Stomach (tissue), 8 donors: ENCODE measurements at regions not wholly inside any gene's neighbourhood (a gene's known extent, or its start where the extent isn't known, plus 50 kb on each side); places are given as distances from the start of the nearest gene placed in this dataset.

Source experiments
- DNase-seq, 2 donors: peaks; one replicate each; pipeline versions ENCODE4 v3.0.0 to v3.0.0-alpha.2; 2013 to 2019
- H3K27ac ChIP-seq, 5 donors: fragments of 200-600 bp in 4 of 5; sonication (generic) in 4 of 5; one replicate each; pipeline ENCODE4 v1.5.1; 2013 to 2019; ENCODE audit warnings: mild to moderate bottlenecking in 1 of 5, moderate library complexity in 1 of 5
- H3K27me3 ChIP-seq, 3 donors: fragments of 200-600 bp; sonication (generic); one replicate each; pipeline ENCODE4 v1.5.1; 2017 to 2019; ENCODE audit warnings: mixed run types in 1 of 3
- H3K36me3 ChIP-seq, 4 donors: fragments of 200-600 bp; sonication (generic); 1 replicate in 3 of 4; 2 replicates in 1 of 4; pipeline ENCODE4 v1.5.1; 2016 to 2019
- H3K4me1 ChIP-seq, 4 donors: fragments of 200-600 bp; sonication (generic); one replicate each; pipeline ENCODE4 v1.5.1; 2016 to 2019
- H3K4me3 ChIP-seq, 4 donors: fragments of 200-600 bp; sonication (generic) in 3 of 4; one replicate each; pipeline ENCODE4 v1.5.1; 2016 to 2019; ENCODE audit warnings: mild to moderate bottlenecking in 1 of 4
- H3K9me3 ChIP-seq, 4 donors: fragments of 200-600 bp; sonication (generic); one replicate each; pipeline ENCODE4 v1.5.1; 2016 to 2019
- CTCF ChIP-seq, 7 experiments: fragments of 450-650 bp in 4 of 7; fragments of 200-600 bp in 3 of 7; sonication (generic) in 3 of 7; IDR thresholded peaks; one replicate each; pipeline ENCODE4 v1.5.1; 2016 to 2019; ENCODE audit warnings: antibody characterized with exemption in 7 of 7, control low read depth in 2 of 7, mild to moderate bottlenecking in 1 of 7
- EP300 ChIP-seq: sonication (generic); formaldehyde crosslinking; IDR thresholded peaks from one replicate; pipeline ENCODE4 v1.6.1; 2017; ENCODE audit warnings: antibody characterized with exemption
- POLR2A ChIP-seq, 4 donors: fragments of 450-650 bp; IDR thresholded peaks; one replicate each; pipeline ENCODE4 v1.6.1; 2016; ENCODE audit warnings: antibody characterized with exemption in 4 of 4, control low read depth in 2 of 4, mild to moderate bottlenecking in 1 of 4, moderate library complexity in 1 of 4
- POLR2AphosphoS5 ChIP-seq, 3 donors: sonication (generic); formaldehyde crosslinking; IDR thresholded peaks; one replicate each; pipeline ENCODE4 v1.6.1; 2016; ENCODE audit warnings: antibody characterized with exemption in 3 of 3
- WGBS, 5 donors: extraction: QIAGEN DNeasy Blood & Tissue Kit in 3 of 5; methylation state at CpG; one replicate each; pipeline versions ENCODE4 v1.1.5 to v1.1.7; 2013 to 2018; 5-methylcytosine and 5-hydroxymethylcytosine counted together
- intact Hi-C: fragments of 100-400 bp; cut with DNase I; formaldehyde crosslinking; loops from one replicate; pipeline ENCODE4 v1.15.1; 2023; ENCODE audit warnings: low total_unique reads
- donor health status: healthy with polysubstance abuse.
- donor health status: Bipolar disorder and iron deficiency.
- donor health status: healthy.

GRCh38 chr20:7703551-7703961, 236.7 kb downstream of the HAO1 start:
- Histone ChIP-seq H3K4me3 (no peak overlapping the region), H3K27ac (no peak overlapping the region), H3K4me1 (no peaks in the 10 kb centered on the region), H3K27me3 (no peaks in the 10 kb centered on the region), H3K36me3 (no peaks in the 10 kb centered on the region), H3K9me3 (no peaks in the 10 kb centered on the region)
- TF ChIP-seq POLR2AphosphoS5 (IDR thresholded peaks at IDR 0.05), result no peak
- no peak for TF ChIP-seq POLR2A (IDR thresholded peaks at IDR 0.05)
- TF ChIP-seq CTCF (IDR thresholded peaks at IDR 0.05), result no peak
- no peak for TF ChIP-seq EP300
- WGBS, 5 donors, result 23 to 43% (median 28%) methylated on average over 4 of the region's 4 CpGs
- intact Hi-C loops, result no loop called here
- peak in 1 of 2 donors; percentile 40 for DNase-seq

- no peak overlapping the region for H3K27ac ChIP-seq
- DNase-seq, result no peak
- WGBS, 5 donors, result 53 to 75% (median 60%) methylated on average over 2 of the region's 2 CpGs
- H3K4me3 ChIP-seq, result no peak overlapping the region
- TF ChIP-seq POLR2A (IDR thresholded peaks at IDR 0.05) (no peak), EP300 (no peak), CTCF (IDR thresholded peaks at IDR 0.05) (no peak), POLR2AphosphoS5 (IDR thresholded peaks at IDR 0.05) (no peak)
- intact Hi-C loops, result no loop called here
- H3K4me1 ChIP-seq, result no peaks in the 10 kb centered on the region
- no peaks in the 10 kb centered on the region for H3K36me3 ChIP-seq
- H3K27me3 ChIP-seq, result no peaks in the 10 kb centered on the region
- H3K9me3 ChIP-seq, result no peaks in the 10 kb centered on the region
These were observed 236.3 kb downstream of the HAO1 start for GRCh38 chr20:7703996-7704395.

GRCh38 chr20:7708112-7708511, 232.1 kb downstream of the HAO1 start:
- WGBS, 5 donors, result 29 to 75% (median 52%) methylated on average over 2 of the region's 2 CpGs
- TF ChIP-seq POLR2A (IDR thresholded peaks at IDR 0.05) (no peak), CTCF (IDR thresholded peaks at IDR 0.05) (no peak), EP300 (no peak), POLR2AphosphoS5 (IDR thresholded peaks at IDR 0.05) (no peak)
- intact Hi-C loops, result no loop called here

GRCh38 chr20:7708782-7709181, 231.5 kb downstream of the HAO1 start:
- intact Hi-C loops, result no loop called here
- no peaks in the 10 kb centered on the region for H3K4me1 ChIP-seq
- 68 to 80% (median 78%) methylated on average over 2 of the region's 2 CpGs for WGBS, 5 donors
- TF ChIP-seq EP300, result no peak
- TF ChIP-seq POLR2A (IDR thresholded peaks at IDR 0.05), result no peak
- TF ChIP-seq POLR2AphosphoS5 (IDR thresholded peaks at IDR 0.05), result no peak
- TF ChIP-seq CTCF (IDR thresholded peaks at IDR 0.05), result no peak
- no peaks in the 10 kb centered on the region for H3K9me3 ChIP-seq
- no peak for DNase-seq
- H3K36me3 ChIP-seq, result no peaks in the 10 kb centered on the region
- H3K27me3 ChIP-seq, result no peaks in the 10 kb centered on the region
- H3K4me3 ChIP-seq, result no peak overlapping the region
- no peak overlapping the region for H3K27ac ChIP-seq

More at GRCh38 chr20:7708112-7708511, 232.1 kb downstream of the HAO1 start:
- no peak overlapping the region for H3K4me3 ChIP-seq
- H3K4me1 ChIP-seq, result no peaks in the 10 kb centered on the region
- no peaks in the 10 kb centered on the region for H3K9me3 ChIP-seq
- no peak for DNase-seq
- no peak overlapping the region for H3K27ac ChIP-seq
- H3K27me3 ChIP-seq, result no peaks in the 10 kb centered on the region
- H3K36me3 ChIP-seq, result no peaks in the 10 kb centered on the region
